GM12864 (cell line): ENCODE measurements at regions not wholly inside any gene's neighbourhood (a gene's known extent, or its start where the extent isn't known, plus 50 kb on each side); places are given as distances from the start of the nearest gene placed in this dataset.

Source experiments
- DNase-seq: peaks from one replicate; pipeline ENCODE4 v3.0.0-alpha.2; 2011; ENCODE audit warnings: low read depth
- H3K4me3 ChIP-seq: 2 replicates; pipeline ENCODE4 v1.5.1; 2011; ENCODE audit warnings: mild to moderate bottlenecking, low read depth, low read length, control low read depth
- CTCF ChIP-seq: IDR thresholded peaks from 2 replicates; pipeline ENCODE4 v1.5.1; 2011; ENCODE audit warnings: low read depth, mild to moderate bottlenecking, moderate library complexity, low read length, control low read depth, inconsistent platforms; ENCODE audit errors: missing control alignments

GRCh38 chr3:99529265-99529664, 109.1 kb upstream of the COL8A1 start:
- DNase-seq, result no peak
- TF ChIP-seq CTCF, result no peak
- no peak overlapping the region for H3K4me3 ChIP-seq

GRCh38 chr3:99526921-99527320, 111.5 kb upstream of the COL8A1 start:
- no peak overlapping the region for H3K4me3 ChIP-seq
- TF ChIP-seq CTCF, result no peak
- DNase-seq, result no peak

GRCh38 chr3:99524559-99524958, 113.8 kb upstream of the COL8A1 start:
- H3K4me3 ChIP-seq, result no peak overlapping the region
- TF ChIP-seq CTCF, result no peak
- no peak for DNase-seq

- DNase-seq, result no peak
- no peak for TF ChIP-seq CTCF
- no peak overlapping the region for H3K4me3 ChIP-seq
Measured at GRCh38 chr3:99523431-99524127, 114.8 kb upstream of the COL8A1 start.

- no peak for TF ChIP-seq CTCF
- DNase-seq, result no peak
- no peak overlapping the region for H3K4me3 ChIP-seq
Measured at GRCh38 chr3:99522147-99522546, 116.2 kb upstream of the COL8A1 start.

GRCh38 chr3:99521551-99521950, 116.8 kb upstream of the COL8A1 start:
- DNase-seq, result no peak
- TF ChIP-seq CTCF, result no peak
- no peak overlapping the region for H3K4me3 ChIP-seq

GRCh38 chr3:99520513-99520912, 117.9 kb upstream of the COL8A1 start:
- no peak overlapping the region for H3K4me3 ChIP-seq
- no peak for TF ChIP-seq CTCF
- DNase-seq, result no peak
